ENCODE measurements at regions not wholly inside any gene's neighbourhood (a gene's known extent, or its start where the extent isn't known, plus 50 kb on each side); places are given as distances from the start of the nearest gene placed in this dataset.
"Not testable (repeated sequence)": the region's sequence is repeated elsewhere in the genome, so short reads cannot be mapped to it uniquely, and the experiment has no call there.

- no peak overlapping the region for H3K9ac ChIP-seq (ENCODE audit: low read depth in 2 of 2, low read length in 2 of 2)
- no peaks in the 10 kb centered on the region for H3K36me3 ChIP-seq
- no peak overlapping the region for H3K27ac ChIP-seq
- no peaks in the 10 kb centered on the region for H3K27me3 ChIP-seq
- no peak overlapping the region for H3K4me3 ChIP-seq
- intact Hi-C loops (cut with DNase I) = no loop called here
- H3K9me3 ChIP-seq = no peaks in the 10 kb centered on the region
- TF ChIP-seq CTCF (IDR thresholded peaks at IDR 0.05) = no peak
- DNase-seq = no peak
- no peaks in the 10 kb centered on the region for H3K4me1 ChIP-seq
These were observed 165.5 kb upstream of the NFIA start for GRCh38 chr1:60916906-60917305.

- no peaks in the 10 kb centered on the region for H3K4me1 ChIP-seq
- no peaks in the 10 kb centered on the region for H3K27me3 ChIP-seq
- H3K27ac ChIP-seq = no peak overlapping the region
- no peak for DNase-seq
- intact Hi-C loops (cut with DNase I) = no loop called here
- no peak overlapping the region for H3K4me3 ChIP-seq
- no peak overlapping the region for H3K9ac ChIP-seq (ENCODE audit: low read depth in 2 of 2, low read length in 2 of 2)
- no peak for TF ChIP-seq CTCF (IDR thresholded peaks at IDR 0.05)
- no peaks in the 10 kb centered on the region for H3K36me3 ChIP-seq
- no peaks in the 10 kb centered on the region for H3K9me3 ChIP-seq
These were observed 166.2 kb upstream of the NFIA start for GRCh38 chr1:60916199-60916598.

GRCh38 chr1:60915441-60915840 is 166.9 kb upstream of the NFIA start:
- H3K9ac ChIP-seq (ENCODE audit: low read depth in 2 of 2, low read length in 2 of 2) = no peak overlapping the region
- intact Hi-C loops (cut with DNase I) = no loop called here
- TF ChIP-seq CTCF (IDR thresholded peaks at IDR 0.05) = no peak
- DNase-seq = no peak
- H3K27me3 ChIP-seq = no peaks in the 10 kb centered on the region
- H3K36me3 ChIP-seq = no peaks in the 10 kb centered on the region
- H3K27ac ChIP-seq = no peak overlapping the region
- no peak overlapping the region for H3K4me3 ChIP-seq
- H3K9me3 ChIP-seq = no peaks in the 10 kb centered on the region
- H3K4me1 ChIP-seq = no peaks in the 10 kb centered on the region

DNA sequence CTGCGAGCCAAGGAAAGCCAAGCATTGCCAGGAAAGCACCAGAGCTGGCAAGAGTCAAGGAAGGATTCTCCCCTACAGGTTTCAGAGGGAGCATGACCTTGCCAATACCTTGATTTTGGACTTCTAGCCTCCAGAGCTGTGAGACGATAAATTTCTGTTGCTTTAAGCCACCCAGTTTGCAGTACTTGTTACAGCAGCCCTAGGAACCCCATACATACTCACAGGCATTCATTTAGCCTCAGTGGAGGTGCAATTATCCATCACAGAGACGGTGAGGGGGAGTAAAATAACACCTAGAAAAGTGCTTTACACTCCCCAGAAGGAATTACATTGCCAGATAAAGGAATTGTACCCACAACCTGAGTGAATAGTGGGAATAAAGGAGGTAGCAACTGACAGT is 167.4 kb upstream of the NFIA start:
- Histone ChIP-seq H3K9me3 (no peaks in the 10 kb centered on the region), H3K27me3 (no peaks in the 10 kb centered on the region), H3K4me3 (no peak overlapping the region), H3K4me1 (no peaks in the 10 kb centered on the region), H3K9ac (ENCODE audit: low read depth in 2 of 2, low read length in 2 of 2) (no peak overlapping the region), H3K27ac (no peak overlapping the region), H3K36me3 (no peaks in the 10 kb centered on the region)
- no peak for TF ChIP-seq CTCF (IDR thresholded peaks at IDR 0.05)
- intact Hi-C loops (cut with DNase I) = no loop called here
- DNase-seq = no peak

DNA sequence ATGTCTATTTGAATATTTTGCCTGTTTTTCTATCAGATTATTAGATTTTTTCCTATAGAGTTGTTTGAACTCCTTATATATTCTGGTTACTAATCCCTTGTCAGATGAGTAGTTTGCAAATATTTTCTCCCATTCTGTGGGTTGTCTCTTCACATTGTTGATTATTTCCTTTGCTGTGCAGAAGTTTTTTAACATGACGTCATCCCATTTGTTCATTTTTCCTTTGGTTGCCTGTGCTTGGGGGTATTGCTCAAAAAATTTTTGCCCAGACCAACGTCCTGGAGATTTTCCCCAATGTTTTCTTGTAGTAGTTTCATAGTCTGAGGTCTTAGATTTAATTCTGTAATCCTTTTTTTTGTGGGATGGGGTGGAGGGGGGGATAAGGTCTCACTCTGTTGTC is 168.7 kb upstream of the NFIA start:
- H3K9me3 ChIP-seq; H3K9ac ChIP-seq (ENCODE audit: low read depth in 2 of 2, low read length in 2 of 2); H3K27ac ChIP-seq; H3K27me3 ChIP-seq; H3K36me3 ChIP-seq; DNase-seq; H3K4me3 ChIP-seq; H3K4me1 ChIP-seq; intact Hi-C loops (cut with DNase I): not testable (repeated sequence)

DNA sequence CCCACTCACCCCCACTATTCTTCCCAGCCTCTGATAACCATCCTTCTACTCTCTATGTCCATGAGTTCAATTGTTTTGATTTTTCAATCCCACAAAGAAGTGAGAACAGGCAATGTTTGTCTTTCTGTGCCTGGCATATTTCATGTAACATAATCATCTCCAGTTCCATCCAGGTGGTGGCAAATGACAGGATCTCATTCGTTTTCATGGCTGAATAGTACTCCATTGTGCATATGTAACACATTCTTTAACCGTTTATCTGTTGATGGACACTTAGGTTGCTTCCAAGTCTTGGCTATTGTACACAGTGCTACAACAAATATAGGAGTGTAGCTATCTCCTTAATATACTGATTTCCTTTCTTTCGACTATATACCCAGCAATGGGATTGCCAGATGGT is 169.3 kb upstream of the NFIA start:
- no peaks in the 10 kb centered on the region for H3K27me3 ChIP-seq
- TF ChIP-seq CTCF (IDR thresholded peaks at IDR 0.05) = no peak
- H3K9me3 ChIP-seq = no peaks in the 10 kb centered on the region
- H3K4me1 ChIP-seq = no peaks in the 10 kb centered on the region
- no peaks in the 10 kb centered on the region for H3K36me3 ChIP-seq
- no peak for DNase-seq
- H3K27ac ChIP-seq = no peak overlapping the region
- H3K4me3 ChIP-seq = no peak overlapping the region
- intact Hi-C loops (cut with DNase I) = no loop called here
- H3K9ac ChIP-seq (ENCODE audit: low read depth in 2 of 2, low read length in 2 of 2) = no peak overlapping the region
